Large intestine (tissue), 3 donors: ENCODE measurements at regions not wholly inside any gene's neighbourhood (a gene's known extent, or its start where the extent isn't known, plus 50 kb on each side); places are given as distances from the start of the nearest gene placed in this dataset.
"Not testable (repeated sequence)": the region's sequence is repeated elsewhere in the genome, so short reads cannot be mapped to it uniquely, and the experiment has no call there.

Experiments
- DNase-seq, 2 donors: peaks; one replicate each; pipeline versions ENCODE4 v3.0.0 to v3.0.0-alpha.2; 2013
- H3K27ac ChIP-seq: one replicate; pipeline ENCODE4 v1.5.1; 2013; ENCODE audit warnings: low read length
- H3K27me3 ChIP-seq: 2 replicates; pipeline ENCODE4 v1.6.1; 2013; ENCODE audit warnings: low read length; ENCODE audit not compliant: control insufficient read depth, insufficient read depth
- H3K36me3 ChIP-seq: 2 replicates; pipeline ENCODE4 v1.6.1; 2013; ENCODE audit warnings: low read length; ENCODE audit not compliant: control insufficient read depth, insufficient read depth
- H3K4me1 ChIP-seq: one replicate; pipeline ENCODE4 v1.6.1; 2013; ENCODE audit warnings: low read length; ENCODE audit not compliant: control insufficient read depth, insufficient read depth
- H3K4me3 ChIP-seq: one replicate; pipeline ENCODE4 v1.5.1; 2013; ENCODE audit warnings: low read length
- H3K9me3 ChIP-seq: one replicate; pipeline ENCODE4 v1.6.1; 2013; ENCODE audit warnings: mild to moderate bottlenecking, low read depth, low read length, moderate library complexity; ENCODE audit not compliant: control insufficient read depth
- WGBS: methylation state at CpG from one replicate; pipeline ENCODE4 v1.1.5; 2013; ENCODE audit warnings: low lambda C conversion rate; ENCODE audit not compliant: insufficient coverage; 5-methylcytosine and 5-hydroxymethylcytosine counted together

- Histone ChIP-seq H3K36me3 (no peaks in the 10 kb centered on the region), H3K27me3 (no peaks in the 10 kb centered on the region), H3K27ac (no peak overlapping the region), H3K4me1 (no peaks in the 10 kb centered on the region), H3K9me3 (peaks cover 3% of the 10 kb centered on the region), H3K4me3 (no peak overlapping the region)
- no peak for DNase-seq
- WGBS: no CpG with 5 or more reads among the region's 6 CpGs
Observed at GRCh38 chr19:27844261-27844660, 1368.7 kb downstream of the UQCRFS1 start.

DNA sequence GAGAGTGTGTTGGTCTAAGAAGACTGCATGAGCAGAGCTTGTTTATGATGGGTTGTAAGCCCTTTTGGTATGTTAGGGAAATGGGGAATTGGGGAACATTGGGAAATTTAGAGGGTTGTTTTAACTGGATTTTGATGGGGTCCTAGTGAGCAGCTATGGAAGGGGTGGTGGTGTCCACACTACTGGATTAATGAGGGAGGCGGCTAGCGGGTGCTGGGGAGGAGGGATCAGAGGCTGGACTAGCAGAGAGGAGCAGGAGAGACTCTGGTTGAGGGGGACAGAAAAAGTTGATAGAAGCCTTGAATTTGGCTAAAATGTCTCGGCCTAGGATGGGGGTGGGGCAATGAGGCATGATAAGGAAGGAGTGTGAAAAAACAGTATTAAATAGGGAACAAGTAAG, 1369.1 kb downstream of the UQCRFS1 start:
- Histone ChIP-seq H3K9me3 (peaks cover 3% of the 10 kb centered on the region), H3K36me3 (no peaks in the 10 kb centered on the region), H3K4me1 (no peaks in the 10 kb centered on the region), H3K27me3 (no peaks in the 10 kb centered on the region), H3K27ac (no peak overlapping the region), H3K4me3 (no peak overlapping the region)
- no peak for DNase-seq
- WGBS: 75% methylated on average over 1 of the region's 3 CpGs

DNA sequence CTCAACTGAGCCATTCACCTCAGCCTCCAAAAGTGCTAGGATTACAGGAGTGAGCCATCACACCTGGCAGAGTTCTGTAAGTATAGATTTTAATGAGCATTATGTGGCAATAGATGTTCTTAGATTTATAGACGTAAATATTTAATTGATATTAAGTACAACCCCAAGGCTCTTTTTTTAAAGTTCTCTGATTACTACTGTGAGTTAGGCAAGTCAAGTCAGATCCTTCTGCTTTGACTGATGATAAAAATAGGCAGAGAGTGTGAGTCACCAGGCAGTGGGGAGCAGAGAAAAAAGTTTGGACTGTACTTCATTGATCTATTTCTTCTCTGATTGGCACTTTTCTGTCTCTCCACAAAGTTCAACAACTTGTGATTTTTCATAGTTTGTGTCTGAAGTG, 1379.9 kb downstream of the UQCRFS1 start:
- no peak overlapping the region for H3K27ac ChIP-seq
- H3K4me1 ChIP-seq: no peaks in the 10 kb centered on the region
- no peak for DNase-seq
- no peaks in the 10 kb centered on the region for H3K36me3 ChIP-seq
- no peaks in the 10 kb centered on the region for H3K27me3 ChIP-seq
- peaks cover 3% of the 10 kb centered on the region for H3K9me3 ChIP-seq
- no CpG with 5 or more reads among the region's 1 CpG for WGBS
- no peak overlapping the region for H3K4me3 ChIP-seq

- Histone ChIP-seq H3K27me3 (no peaks in the 10 kb centered on the region), H3K4me3 (no peak overlapping the region), H3K4me1 (no peaks in the 10 kb centered on the region), H3K27ac (no peak overlapping the region), H3K36me3 (no peaks in the 10 kb centered on the region), H3K9me3 (no peaks in the 10 kb centered on the region)
- DNase-seq: no peak
- WGBS: 92% methylated on average over 2 of the region's 3 CpGs
Observed at GRCh38 chr19:27828829-27829228, 1384.1 kb downstream of the UQCRFS1 start.

- Histone ChIP-seq H3K9me3 (no peaks in the 10 kb centered on the region), H3K36me3 (no peaks in the 10 kb centered on the region), H3K27me3 (no peaks in the 10 kb centered on the region), H3K4me3 (no peak overlapping the region), H3K27ac (no peak overlapping the region), H3K4me1 (no peaks in the 10 kb centered on the region)
- WGBS: 83% methylated on average over 1 of the region's 3 CpGs
- DNase-seq: no peak
Observed at GRCh38 chr19:27824108-27824507, 1388.8 kb downstream of the UQCRFS1 start.

- Histone ChIP-seq H3K36me3 (no peaks in the 10 kb centered on the region), H3K27me3 (no peaks in the 10 kb centered on the region), H3K27ac (no peak overlapping the region), H3K4me3 (no peak overlapping the region), H3K9me3 (no peaks in the 10 kb centered on the region), H3K4me1 (no peaks in the 10 kb centered on the region)
- WGBS: no CpG with 5 or more reads among the region's 2 CpGs
- DNase-seq: no peak
Observed at GRCh38 chr19:27822336-27822735, 1390.6 kb downstream of the UQCRFS1 start.

DNA sequence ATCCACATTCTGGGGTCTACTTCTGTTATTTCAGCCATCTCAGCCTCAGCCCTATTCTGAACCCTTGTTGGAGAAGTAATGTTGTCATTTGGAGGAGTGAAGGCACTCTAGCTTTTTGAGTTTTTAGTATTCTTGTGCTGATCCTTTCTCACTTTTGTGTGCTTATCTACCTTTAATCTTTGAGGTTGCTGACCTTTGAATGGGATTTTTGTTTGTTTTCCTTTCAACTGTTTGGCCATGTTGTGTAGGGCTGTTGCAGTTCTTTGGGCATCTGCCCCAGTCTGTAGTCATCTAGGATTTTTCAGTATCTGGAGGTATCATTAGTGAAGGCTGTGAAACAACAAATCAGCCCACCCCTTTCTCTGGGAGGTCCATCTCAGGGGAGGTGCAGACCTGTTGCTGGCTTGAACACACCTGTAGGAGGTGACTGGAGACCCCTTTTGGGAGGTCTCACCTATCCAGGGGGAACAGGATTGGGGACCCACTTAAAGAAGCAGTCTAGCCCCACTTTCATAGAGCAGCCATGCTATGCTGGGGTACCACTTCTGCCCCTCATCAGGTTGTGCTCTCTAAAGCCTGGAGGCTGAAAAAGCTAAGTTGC, 1391.4 kb downstream of the UQCRFS1 start:
- Histone ChIP-seq H3K9me3 (no peaks in the 10 kb centered on the region), H3K4me1 (no peaks in the 10 kb centered on the region), H3K27ac (no peak overlapping the region), H3K4me3 (no peak overlapping the region), H3K27me3 (no peaks in the 10 kb centered on the region), H3K36me3 (no peaks in the 10 kb centered on the region)
- DNase-seq: no peak

DNA sequence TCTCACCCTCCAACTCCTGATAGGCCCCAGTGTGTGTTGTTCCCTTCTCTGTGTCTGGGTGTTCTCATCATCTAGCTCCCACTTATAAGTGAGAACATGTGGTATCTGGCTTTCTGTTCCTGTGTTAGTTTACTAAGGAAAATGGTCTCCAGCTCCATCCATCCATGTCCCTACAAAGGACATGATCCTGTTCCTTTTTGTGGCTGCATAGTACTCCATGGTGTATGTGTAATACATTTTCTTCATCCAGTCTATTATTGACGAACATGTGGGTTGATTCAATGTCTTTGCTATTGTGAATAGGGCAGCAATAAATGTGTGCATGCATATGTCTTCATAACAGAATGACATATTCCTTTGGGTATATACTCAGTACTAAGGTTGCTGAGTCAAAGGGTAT, 1397.0 kb downstream of the UQCRFS1 start:
- Histone ChIP-seq H3K36me3 (no peaks in the 10 kb centered on the region), H3K27ac (no peak overlapping the region), H3K4me3 (no peak overlapping the region), H3K9me3 (no peaks in the 10 kb centered on the region), H3K27me3 (no peaks in the 10 kb centered on the region), H3K4me1 (no peaks in the 10 kb centered on the region)
- DNase-seq: no peak
- WGBS: no CpG with 5 or more reads among the region's 1 CpG

DNA sequence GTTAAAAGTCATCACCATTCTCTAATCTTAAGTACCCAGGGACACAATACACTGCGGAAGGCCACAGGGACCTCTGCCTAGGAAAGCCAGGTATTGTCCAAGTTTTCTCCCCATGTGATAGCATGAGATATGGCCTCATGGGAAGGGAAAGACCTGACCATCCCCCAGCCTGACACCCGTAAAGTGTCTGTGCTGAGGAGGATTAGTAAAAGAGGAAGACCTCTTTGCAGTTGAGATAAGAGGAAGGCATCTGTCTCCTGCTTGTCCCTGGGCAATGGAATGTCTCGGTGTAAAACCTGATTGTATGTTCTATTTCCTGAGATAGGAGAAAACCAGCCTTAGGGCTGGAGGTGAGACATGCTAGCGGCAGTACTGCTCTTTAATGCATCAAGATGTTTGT, 1398.1 kb downstream of the UQCRFS1 start:
- not testable (repeated sequence) for H3K4me3 ChIP-seq, H3K36me3 ChIP-seq, H3K27ac ChIP-seq, H3K9me3 ChIP-seq, H3K4me1 ChIP-seq, H3K27me3 ChIP-seq, DNase-seq
- WGBS: 100% methylated on average over 1 of the region's 4 CpGs

GRCh38 chr19:27814274-27814673, 1398.7 kb downstream of the UQCRFS1 start:
- WGBS: no CpG with 5 or more reads among the region's 3 CpGs
- not testable (repeated sequence) for H3K4me1 ChIP-seq, H3K27ac ChIP-seq, H3K36me3 ChIP-seq, H3K27me3 ChIP-seq, H3K4me3 ChIP-seq, DNase-seq, H3K9me3 ChIP-seq

GRCh38 chr19:27806471-27807070, 1406.4 kb downstream of the UQCRFS1 start:
- Histone ChIP-seq H3K4me3 (no peak overlapping the region), H3K4me1 (no peaks in the 10 kb centered on the region), H3K27ac (no peak overlapping the region), H3K9me3 (peaks cover 23% of the 10 kb centered on the region), H3K27me3 (no peaks in the 10 kb centered on the region), H3K36me3 (no peaks in the 10 kb centered on the region)
- no peak for DNase-seq
- no CpG with 5 or more reads among the region's 17 CpGs for WGBS
